ENCODE measurements at regions not wholly inside any gene's neighbourhood (a gene's known extent, or its start where the extent isn't known, plus 50 kb on each side); places are given as distances from the start of the nearest gene placed in this dataset.

- no peaks in the 10 kb centered on the region for H3K4me1 ChIP-seq (ENCODE audit: low read depth)
- H3K27ac ChIP-seq: no peak overlapping the region
- H3K9me3 ChIP-seq (ENCODE audit: low read depth): no peaks in the 10 kb centered on the region
- TF ChIP-seq CTCF (IDR thresholded peaks at IDR 0.05; ENCODE audit: low read depth, low read length): no peak
- DNase-seq (ENCODE audit: low read depth in 1 of 2, low spot score in 1 of 2): no peak
- H3K4me3 ChIP-seq: no peak overlapping the region
- no peaks in the 10 kb centered on the region for H3K36me3 ChIP-seq
- no peaks in the 10 kb centered on the region for H3K27me3 ChIP-seq
These were observed 270.4 kb upstream of the FAR2 start for GRCh38 chr12:28878629-28879028.

- Histone ChIP-seq H3K36me3 (no peaks in the 10 kb centered on the region), H3K9me3 (ENCODE audit: low read depth) (no peaks in the 10 kb centered on the region), H3K27me3 (no peaks in the 10 kb centered on the region), H3K4me3 (no peak overlapping the region), H3K27ac (no peak overlapping the region), H3K4me1 (ENCODE audit: low read depth) (no peaks in the 10 kb centered on the region)
- no peak for TF ChIP-seq CTCF (IDR thresholded peaks at IDR 0.05; ENCODE audit: low read depth, low read length)
- DNase-seq (ENCODE audit: low read depth in 1 of 2, low spot score in 1 of 2): no peak
These were observed 269.7 kb upstream of the FAR2 start for GRCh38 chr12:28879379-28879778.

GRCh38 chr12:28882444-28882843 is 266.6 kb upstream of the FAR2 start:
- Histone ChIP-seq H3K9me3 (ENCODE audit: low read depth) (no peaks in the 10 kb centered on the region), H3K4me1 (ENCODE audit: low read depth) (no peaks in the 10 kb centered on the region), H3K27ac (no peak overlapping the region), H3K4me3 (no peak overlapping the region), H3K36me3 (no peaks in the 10 kb centered on the region), H3K27me3 (no peaks in the 10 kb centered on the region)
- peak in 1 of 2 donors; percentile 78 for DNase-seq (ENCODE audit: low read depth in 1 of 2, low spot score in 1 of 2)
- no peak for TF ChIP-seq CTCF (IDR thresholded peaks at IDR 0.05; ENCODE audit: low read depth, low read length)

GRCh38 chr12:28883406-28883997 is 265.6 kb upstream of the FAR2 start:
- no peaks in the 10 kb centered on the region for H3K4me1 ChIP-seq (ENCODE audit: low read depth)
- H3K9me3 ChIP-seq (ENCODE audit: low read depth): no peaks in the 10 kb centered on the region
- TF ChIP-seq CTCF (IDR thresholded peaks at IDR 0.05; ENCODE audit: low read depth, low read length): no peak
- H3K36me3 ChIP-seq: no peaks in the 10 kb centered on the region
- no peaks in the 10 kb centered on the region for H3K27me3 ChIP-seq
- no peak for DNase-seq (ENCODE audit: low read depth in 1 of 2, low spot score in 1 of 2)
- no peak overlapping the region for H3K27ac ChIP-seq
- no peak overlapping the region for H3K4me3 ChIP-seq

GRCh38 chr12:28884904-28885679 is 264.0 kb upstream of the FAR2 start:
- Histone ChIP-seq H3K9me3 (ENCODE audit: low read depth) (no peaks in the 10 kb centered on the region), H3K4me3 (no peak overlapping the region), H3K4me1 (ENCODE audit: low read depth) (no peaks in the 10 kb centered on the region), H3K27me3 (no peaks in the 10 kb centered on the region), H3K27ac (no peak overlapping the region), H3K36me3 (no peaks in the 10 kb centered on the region)
- no peak for TF ChIP-seq CTCF (IDR thresholded peaks at IDR 0.05; ENCODE audit: low read depth, low read length)
- DNase-seq (ENCODE audit: low read depth in 1 of 2, low spot score in 1 of 2): no peak
